SK-N-SH (cell line): ENCODE measurements at regions not wholly inside any gene's neighbourhood (a gene's known extent, or its start where the extent isn't known, plus 50 kb on each side); places are given as distances from the start of the nearest gene placed in this dataset.

Source experiments
- CHD2 ChIP-seq: fragments of 150-350 bp; IDR thresholded peaks from 2 replicates; pipeline ENCODE4 v1.6.1; 2018; ENCODE audit warnings: low read length; ENCODE audit not compliant: partially characterized antibody
- CTCF ChIP-seq: fragments of 200-600 bp; sonication (generic); IDR thresholded peaks from 2 replicates; pipeline ENCODE4 v1.6.1; 2017; ENCODE audit warnings: antibody characterized with exemption, mild to moderate bottlenecking, moderate library complexity
- MXI1 ChIP-seq: IDR thresholded peaks from 2 replicates; pipeline ENCODE4 v1.6.1; 2012; ENCODE audit warnings: mild to moderate bottlenecking, low read depth, low read length, improper control_type of control experiment
- POLR2AphosphoS5 ChIP-seq: IDR thresholded peaks from 2 replicates; pipeline ENCODE4 v1.6.1; 2012; ENCODE audit warnings: low read depth, low read length
- SMC3 ChIP-seq: IDR thresholded peaks from 2 replicates; pipeline ENCODE4 v1.6.1; 2012; ENCODE audit warnings: low read depth, low read length, improper control_type of control experiment
- TF ChIP-seq, protein P1 (sequence below): IDR thresholded peaks from 2 replicates; pipeline ENCODE4 v1.4.0; 2012; ENCODE audit warnings: low read depth
- TF ChIP-seq, protein P2 (sequence below): IDR thresholded peaks from 2 replicates; pipeline ENCODE4 v1.6.1; 2012; ENCODE audit warnings: mild to moderate bottlenecking, low read depth, low read length, moderate library complexity

DNA sequence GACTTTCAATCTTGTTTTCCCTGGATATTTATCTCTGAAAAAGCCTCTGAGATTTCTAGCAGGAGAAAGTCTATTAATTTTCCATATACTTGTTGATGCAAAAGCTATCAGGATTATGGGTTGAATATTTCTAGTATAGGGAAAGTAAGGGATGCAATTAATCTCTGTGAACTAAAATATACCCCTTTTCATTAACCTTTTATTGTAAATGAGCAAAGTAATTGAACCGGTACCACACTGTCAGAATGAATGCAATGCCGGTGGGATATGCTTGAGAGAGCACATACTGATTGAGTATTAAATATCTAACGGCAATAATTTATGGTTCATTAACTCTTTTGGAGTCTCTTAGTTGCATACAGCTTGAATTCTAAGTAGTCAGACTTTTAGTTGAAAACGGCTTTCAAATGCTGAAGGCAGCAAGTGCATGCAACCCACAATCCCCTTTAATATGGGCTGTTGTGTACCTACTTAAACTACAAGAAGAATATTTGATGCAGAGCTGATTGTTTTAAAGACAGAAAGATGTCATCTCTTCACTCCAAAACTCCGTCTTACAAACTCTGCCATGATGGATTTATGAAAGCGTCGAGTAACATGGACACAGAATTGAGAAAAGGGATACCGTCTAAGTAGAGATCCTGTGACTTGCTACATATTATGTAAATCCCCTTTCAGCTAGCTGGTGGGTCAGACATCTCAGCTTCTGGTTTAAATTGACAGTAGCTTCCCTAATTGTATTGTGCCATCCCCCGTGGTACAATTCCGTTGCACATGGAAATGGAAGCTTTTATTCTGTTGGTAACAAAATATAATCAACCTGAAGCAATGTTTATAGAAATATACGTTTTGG, 141.3 kb upstream of the CDH8 start:
- TF ChIP-seq, protein P1, sequence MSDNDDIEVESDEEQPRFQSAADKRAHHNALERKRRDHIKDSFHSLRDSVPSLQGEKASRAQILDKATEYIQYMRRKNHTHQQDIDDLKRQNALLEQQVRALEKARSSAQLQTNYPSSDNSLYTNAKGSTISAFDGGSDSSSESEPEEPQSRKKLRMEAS: no peak
- TF ChIP-seq SMC3 (no peak), POLR2AphosphoS5 (no peak), CTCF (no peak), CHD2 (no peak), MXI1 (no peak)
- TF ChIP-seq, protein P2, sequence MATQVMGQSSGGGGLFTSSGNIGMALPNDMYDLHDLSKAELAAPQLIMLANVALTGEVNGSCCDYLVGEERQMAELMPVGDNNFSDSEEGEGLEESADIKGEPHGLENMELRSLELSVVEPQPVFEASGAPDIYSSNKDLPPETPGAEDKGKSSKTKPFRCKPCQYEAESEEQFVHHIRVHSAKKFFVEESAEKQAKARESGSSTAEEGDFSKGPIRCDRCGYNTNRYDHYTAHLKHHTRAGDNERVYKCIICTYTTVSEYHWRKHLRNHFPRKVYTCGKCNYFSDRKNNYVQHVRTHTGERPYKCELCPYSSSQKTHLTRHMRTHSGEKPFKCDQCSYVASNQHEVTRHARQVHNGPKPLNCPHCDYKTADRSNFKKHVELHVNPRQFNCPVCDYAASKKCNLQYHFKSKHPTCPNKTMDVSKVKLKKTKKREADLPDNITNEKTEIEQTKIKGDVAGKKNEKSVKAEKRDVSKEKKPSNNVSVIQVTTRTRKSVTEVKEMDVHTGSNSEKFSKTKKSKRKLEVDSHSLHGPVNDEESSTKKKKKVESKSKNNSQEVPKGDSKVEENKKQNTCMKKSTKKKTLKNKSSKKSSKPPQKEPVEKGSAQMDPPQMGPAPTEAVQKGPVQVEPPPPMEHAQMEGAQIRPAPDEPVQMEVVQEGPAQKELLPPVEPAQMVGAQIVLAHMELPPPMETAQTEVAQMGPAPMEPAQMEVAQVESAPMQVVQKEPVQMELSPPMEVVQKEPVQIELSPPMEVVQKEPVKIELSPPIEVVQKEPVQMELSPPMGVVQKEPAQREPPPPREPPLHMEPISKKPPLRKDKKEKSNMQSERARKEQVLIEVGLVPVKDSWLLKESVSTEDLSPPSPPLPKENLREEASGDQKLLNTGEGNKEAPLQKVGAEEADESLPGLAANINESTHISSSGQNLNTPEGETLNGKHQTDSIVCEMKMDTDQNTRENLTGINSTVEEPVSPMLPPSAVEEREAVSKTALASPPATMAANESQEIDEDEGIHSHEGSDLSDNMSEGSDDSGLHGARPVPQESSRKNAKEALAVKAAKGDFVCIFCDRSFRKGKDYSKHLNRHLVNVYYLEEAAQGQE: no peak
